H9 (cell line): ENCODE measurements at regions not wholly inside any gene's neighbourhood (a gene's known extent, or its start where the extent isn't known, plus 50 kb on each side); places are given as distances from the start of the nearest gene placed in this dataset.
A peak's percentile ranks its signal among the peaks of the same experiment; 100 is the strongest.

ENCODE experiments used
- DNase-seq: peaks from one replicate; pipeline ENCODE4 v3.0.0-alpha.2; 2017
- H2AFZ ChIP-seq: one replicate; pipeline ENCODE4 v1.6.1; 2013; ENCODE audit warnings: mild to moderate bottlenecking, low read length, control low read depth, moderate library complexity
- H2AK5ac ChIP-seq: 2 replicates; pipeline ENCODE4 v1.6.1; 2013; ENCODE audit warnings: low read length, control low read depth, mixed read lengths; ENCODE audit not compliant: insufficient read length
- H2BK120ac ChIP-seq: one replicate; pipeline ENCODE4 v1.6.1; 2013; ENCODE audit warnings: low read depth, mild to moderate bottlenecking, low read length, control low read depth, inconsistent platforms; ENCODE audit not compliant: poor library complexity, severe bottlenecking
- H2BK12ac ChIP-seq: 2 replicates; pipeline ENCODE4 v1.6.1; 2013; ENCODE audit warnings: low read length, control low read depth, mixed read lengths, low read depth; ENCODE audit not compliant: insufficient read length
- H2BK15ac ChIP-seq: 2 replicates; pipeline ENCODE4 v1.6.1; 2013; ENCODE audit warnings: low read depth, low read length, control low read depth
- H2BK20ac ChIP-seq: one replicate; pipeline ENCODE4 v1.6.1; 2013; ENCODE audit warnings: low read depth, mild to moderate bottlenecking, low read length, control low read depth, inconsistent platforms; ENCODE audit not compliant: poor library complexity, severe bottlenecking
- H2BK5ac ChIP-seq: 2 replicates; pipeline ENCODE4 v1.6.1; 2013; ENCODE audit warnings: low read length, control low read depth, mixed read lengths; ENCODE audit not compliant: insufficient read length
- H3K14ac ChIP-seq: 2 replicates; pipeline ENCODE4 v1.6.1; 2013; ENCODE audit warnings: low read length, control low read depth; ENCODE audit not compliant: insufficient read depth
- H3K18ac ChIP-seq: 2 replicates; pipeline ENCODE4 v1.6.1; 2013; ENCODE audit warnings: low read depth, mild to moderate bottlenecking, mixed read lengths, low read length, control low read depth; ENCODE audit not compliant: insufficient read length
- H3K23ac ChIP-seq: 2 replicates; pipeline ENCODE4 v1.6.1; 2013; ENCODE audit warnings: low read length, control low read depth, mixed read lengths, low read depth; ENCODE audit not compliant: insufficient read length
- H3K23me2 ChIP-seq: 2 replicates; pipeline ENCODE4 v1.6.1; 2013; ENCODE audit warnings: low read depth, mild to moderate bottlenecking, mixed read lengths, low read length, control low read depth; ENCODE audit not compliant: insufficient read length, poor library complexity, severe bottlenecking
- H3K27ac ChIP-seq: 2 replicates; pipeline ENCODE4 v1.5.1; 2013; ENCODE audit warnings: low read length, control low read depth, mixed read lengths, low read depth; ENCODE audit not compliant: insufficient read length
- H3K27me3 ChIP-seq: 2 replicates; pipeline ENCODE4 v1.6.1; 2013; ENCODE audit warnings: low read length, control low read depth, inconsistent platforms; ENCODE audit not compliant: insufficient read depth
- H3K4ac ChIP-seq: 2 replicates; pipeline ENCODE4 v1.6.1; 2013; ENCODE audit warnings: low read depth, mild to moderate bottlenecking, control low read depth, inconsistent platforms, low read length, moderate library complexity
- H3K4me1 ChIP-seq: 2 replicates; pipeline ENCODE4 v1.6.1; 2013; ENCODE audit warnings: low read length, control low read depth, inconsistent platforms; ENCODE audit not compliant: insufficient read depth
- H3K4me2 ChIP-seq: 2 replicates; pipeline ENCODE4 v1.6.1; 2013; ENCODE audit warnings: low read length, control low read depth, mixed read lengths; ENCODE audit not compliant: insufficient read length, insufficient read depth
- H3K56ac ChIP-seq: 2 replicates; pipeline ENCODE4 v1.6.1; 2013; ENCODE audit warnings: low read depth, mild to moderate bottlenecking, mixed read lengths, low read length, control low read depth; ENCODE audit not compliant: insufficient read length
- H3K79me1 ChIP-seq: 2 replicates; pipeline ENCODE4 v1.6.1; 2013; ENCODE audit warnings: low read depth, mild to moderate bottlenecking, moderate library complexity, low read length, control low read depth, inconsistent platforms; ENCODE audit not compliant: insufficient read depth, poor library complexity, severe bottlenecking
- H3K79me2 ChIP-seq: 2 replicates; pipeline ENCODE4 v1.6.1; 2013; ENCODE audit warnings: low read length, control low read depth, inconsistent platforms; ENCODE audit not compliant: insufficient read depth
- H3K9ac ChIP-seq: 2 replicates; pipeline ENCODE4 v1.6.1; 2013; ENCODE audit warnings: low read length, control low read depth, mixed read lengths; ENCODE audit not compliant: insufficient read length; ENCODE audit errors: extremely low read depth
- H3K9me3 ChIP-seq: one replicate; pipeline ENCODE4 v1.6.1; 2013; ENCODE audit warnings: low read depth, low read length, inconsistent platforms; ENCODE audit not compliant: control insufficient read depth
- H3T11ph ChIP-seq: one replicate; pipeline ENCODE4 v1.6.1; 2013; ENCODE audit warnings: mild to moderate bottlenecking, low read length, control low read depth, inconsistent platforms
- H4K20me1 ChIP-seq: one replicate; pipeline ENCODE4 v1.6.1; 2013; ENCODE audit not compliant: control insufficient read depth, insufficient read length, insufficient read depth
- H4K5ac ChIP-seq: 2 replicates; pipeline ENCODE4 v1.6.1; 2013; ENCODE audit warnings: low read depth, mild to moderate bottlenecking, mixed read lengths, low read length, control low read depth; ENCODE audit not compliant: insufficient read length
- H4K8ac ChIP-seq: replicated peaks from 2 replicates; pipeline ENCODE4 v1.6.1; 2013; ENCODE audit warnings: low read length, control low read depth, mixed read lengths, low read depth; ENCODE audit not compliant: insufficient read length
- H4K91ac ChIP-seq: 2 replicates; pipeline ENCODE4 v1.6.1; 2013; ENCODE audit warnings: low read depth, mild to moderate bottlenecking, moderate library complexity, mixed read lengths, low read length, control low read depth; ENCODE audit not compliant: insufficient read length
- H3K27ac Mint-ChIP-seq, 3 experiments: 2 replicates in 2 of 3; 3 replicates in 1 of 3; pipeline ENCODE4 v1.8.0; 2020 to 2021; ENCODE audit warnings: mixed read lengths in 3 of 3, mild to moderate bottlenecking in 1 of 3, moderate library complexity in 1 of 3
- H3K27me3 Mint-ChIP-seq: 2 replicates; pipeline ENCODE4 v1.8.0; 2021; ENCODE audit warnings: low read depth, mild to moderate bottlenecking, moderate library complexity, mixed read lengths
- H3K36me3 Mint-ChIP-seq, 3 experiments: 2 replicates in 2 of 3; 3 replicates in 1 of 3; pipeline ENCODE4 v1.8.0; 2020 to 2021; ENCODE audit warnings: low read depth in 3 of 3, mixed read lengths in 3 of 3; ENCODE audit not compliant: insufficient read depth in 1 of 3
- H3K4me1 Mint-ChIP-seq, 2 experiments: 2 replicates each; pipeline ENCODE4 v1.8.0; 2020; ENCODE audit warnings: mixed read lengths in 2 of 2
- H3K4me3 Mint-ChIP-seq, 2 experiments: 2 replicates in 1 of 2; 3 replicates in 1 of 2; pipeline ENCODE4 v1.8.0; 2020 to 2021; ENCODE audit warnings: mild to moderate bottlenecking in 2 of 2, mixed read lengths in 2 of 2, moderate library complexity in 1 of 2
- H3K9me3 Mint-ChIP-seq, 2 experiments: 2 replicates in 1 of 2; 3 replicates in 1 of 2; pipeline ENCODE4 v1.8.0; 2020; ENCODE audit warnings: mild to moderate bottlenecking in 2 of 2, mixed read lengths in 2 of 2, moderate library complexity in 1 of 2
- WGBS: extraction: QIAGEN DNeasy Blood & Tissue Kit; methylation state at CpG from one replicate; pipeline ENCODE4 v1.1.7; 2013; ENCODE audit warnings: missing lambda C conversion rate, low lambda C conversion rate, mixed read lengths; ENCODE audit not compliant: insufficient read length; ENCODE audit errors: extremely low coverage; 5-methylcytosine and 5-hydroxymethylcytosine counted together
- TF ChIP-seq, protein P1 (sequence below): fragments of 200-600 bp; sonication (generic); conservative IDR thresholded peaks from 3 replicates; pipeline ENCODE4 v1.8.0; 2021; ENCODE audit warnings: antibody characterized with exemption, mild to moderate bottlenecking

- H3K4me3 Mint-ChIP-seq: peak overlapping the region; percentile 61 to 79
- peaks cover 43% of the 10 kb centered on the region for H3K27me3 ChIP-seq
Measured at GRCh38 chr10:91162050-91162494, 58.4 kb upstream of the PCGF5 start.

More at GRCh38 chr10:91162050-91162494, 58.4 kb upstream of the PCGF5 start:
- Histone ChIP-seq H2BK15ac (no peak overlapping the region), H4K20me1 (no peaks in the 10 kb centered on the region), H2BK120ac (no peak overlapping the region), H3K79me1 (no peaks in the 10 kb centered on the region), H3K56ac (no peak overlapping the region), H3K4me1 (no peaks in the 10 kb centered on the region), H2BK5ac (no peak overlapping the region), H3K18ac (no peak overlapping the region), H3K27ac (no peak overlapping the region), H2BK20ac (no peak overlapping the region), H3K14ac (no peak overlapping the region), H3K79me2 (no peaks in the 10 kb centered on the region), H3T11ph (no peak overlapping the region), H4K91ac (no peak overlapping the region), H3K9me3 (no peaks in the 10 kb centered on the region), H2AK5ac (no peak overlapping the region), H4K5ac (no peak overlapping the region), H3K9ac (no peak overlapping the region), H3K23ac (no peak overlapping the region), H4K8ac (no peak overlapping the region), H3K23me2 (peaks cover 12% of the 10 kb centered on the region), H2AFZ (no peak overlapping the region), H3K4ac (no peak overlapping the region), H2BK12ac (no peak overlapping the region), H3K4me2 (peak overlapping the region; percentile 81)
- WGBS: no CpG with 5 or more reads among the region's 13 CpGs
- no peaks in the 10 kb centered on the region for H3K36me3 Mint-ChIP-seq
- DNase-seq: no peak
- peaks cover 91% of the 10 kb centered on the region for H3K27me3 Mint-ChIP-seq
- H3K9me3 Mint-ChIP-seq: no peaks in the 10 kb centered on the region
- peaks cover 3 to 6% of the 10 kb centered on the region in 2 experiments; a peak in 3 of 4 replicates for H3K4me1 Mint-ChIP-seq
- TF ChIP-seq, protein P1, sequence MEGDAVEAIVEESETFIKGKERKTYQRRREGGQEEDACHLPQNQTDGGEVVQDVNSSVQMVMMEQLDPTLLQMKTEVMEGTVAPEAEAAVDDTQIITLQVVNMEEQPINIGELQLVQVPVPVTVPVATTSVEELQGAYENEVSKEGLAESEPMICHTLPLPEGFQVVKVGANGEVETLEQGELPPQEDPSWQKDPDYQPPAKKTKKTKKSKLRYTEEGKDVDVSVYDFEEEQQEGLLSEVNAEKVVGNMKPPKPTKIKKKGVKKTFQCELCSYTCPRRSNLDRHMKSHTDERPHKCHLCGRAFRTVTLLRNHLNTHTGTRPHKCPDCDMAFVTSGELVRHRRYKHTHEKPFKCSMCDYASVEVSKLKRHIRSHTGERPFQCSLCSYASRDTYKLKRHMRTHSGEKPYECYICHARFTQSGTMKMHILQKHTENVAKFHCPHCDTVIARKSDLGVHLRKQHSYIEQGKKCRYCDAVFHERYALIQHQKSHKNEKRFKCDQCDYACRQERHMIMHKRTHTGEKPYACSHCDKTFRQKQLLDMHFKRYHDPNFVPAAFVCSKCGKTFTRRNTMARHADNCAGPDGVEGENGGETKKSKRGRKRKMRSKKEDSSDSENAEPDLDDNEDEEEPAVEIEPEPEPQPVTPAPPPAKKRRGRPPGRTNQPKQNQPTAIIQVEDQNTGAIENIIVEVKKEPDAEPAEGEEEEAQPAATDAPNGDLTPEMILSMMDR: no peak
- H3K27ac Mint-ChIP-seq: no peak overlapping the region
